PFSK-1 (cell line): ENCODE measurements at regions not wholly inside any gene's neighbourhood (a gene's known extent, or its start where the extent isn't known, plus 50 kb on each side); places are given as distances from the start of the nearest gene placed in this dataset.

Experiments used
- FOXP2 ChIP-seq: optimal IDR thresholded peaks from 2 replicates; pipeline ENCODE3; 2011; ENCODE audit warnings: borderline replicate concordance, control low read depth, inconsistent platforms; ENCODE audit not compliant: insufficient read depth; ENCODE audit errors: extremely low read length, extremely low read depth
- POLR2AphosphoS5 ChIP-seq: IDR thresholded peaks from 2 replicates; pipeline ENCODE4 v1.6.1; 2012; ENCODE audit warnings: low read depth, mild to moderate bottlenecking, control low read depth, low read length, moderate library complexity
- SIN3A ChIP-seq: IDR thresholded peaks from 2 replicates; pipeline ENCODE4 v1.6.1; 2012; ENCODE audit warnings: mild to moderate bottlenecking, low read length, moderate library complexity, borderline replicate concordance; ENCODE audit not compliant: insufficient read depth
- TAF1 ChIP-seq: IDR thresholded peaks from 2 replicates; pipeline ENCODE4 v1.6.1; 2012; ENCODE audit warnings: low read length, control low read depth, borderline replicate concordance; ENCODE audit not compliant: insufficient read depth
- TF ChIP-seq, protein P1 (sequence below), 2 experiments: IDR thresholded peaks; 2 replicates each; pipeline versions ENCODE4 v1.6.1 to v1.8.0; 2011 to 2012; ENCODE audit warnings: low read depth in 2 of 2, low read length in 2 of 2, control low read depth in 1 of 2, inconsistent platforms in 1 of 2, mild to moderate bottlenecking in 1 of 2, moderate library complexity in 1 of 2; ENCODE audit not compliant: insufficient read depth in 1 of 2

DNA sequence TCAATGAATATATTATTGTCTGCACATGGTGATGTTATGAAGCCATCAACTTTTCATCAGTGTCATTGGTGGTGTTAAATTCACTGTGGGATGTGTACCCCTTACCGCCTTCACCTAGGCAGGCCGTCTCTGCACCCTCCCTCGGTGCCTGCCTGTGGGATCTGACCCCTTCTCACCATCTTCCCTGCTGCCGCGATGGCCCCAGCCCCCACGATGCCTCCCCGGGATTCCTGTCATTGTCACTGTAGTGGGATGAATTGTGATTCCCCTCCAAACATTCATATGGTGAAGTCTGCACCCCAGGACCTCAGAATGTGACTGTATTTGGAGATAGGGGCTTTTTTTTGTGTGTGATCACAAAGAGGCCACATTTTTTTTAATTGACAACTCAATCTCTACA is 198.3 kb upstream of the HS6ST1 start:
- TF ChIP-seq POLR2AphosphoS5 (no peak), FOXP2 (no peak), SIN3A (no peak), TAF1 (no peak)
- TF ChIP-seq, protein P1, sequence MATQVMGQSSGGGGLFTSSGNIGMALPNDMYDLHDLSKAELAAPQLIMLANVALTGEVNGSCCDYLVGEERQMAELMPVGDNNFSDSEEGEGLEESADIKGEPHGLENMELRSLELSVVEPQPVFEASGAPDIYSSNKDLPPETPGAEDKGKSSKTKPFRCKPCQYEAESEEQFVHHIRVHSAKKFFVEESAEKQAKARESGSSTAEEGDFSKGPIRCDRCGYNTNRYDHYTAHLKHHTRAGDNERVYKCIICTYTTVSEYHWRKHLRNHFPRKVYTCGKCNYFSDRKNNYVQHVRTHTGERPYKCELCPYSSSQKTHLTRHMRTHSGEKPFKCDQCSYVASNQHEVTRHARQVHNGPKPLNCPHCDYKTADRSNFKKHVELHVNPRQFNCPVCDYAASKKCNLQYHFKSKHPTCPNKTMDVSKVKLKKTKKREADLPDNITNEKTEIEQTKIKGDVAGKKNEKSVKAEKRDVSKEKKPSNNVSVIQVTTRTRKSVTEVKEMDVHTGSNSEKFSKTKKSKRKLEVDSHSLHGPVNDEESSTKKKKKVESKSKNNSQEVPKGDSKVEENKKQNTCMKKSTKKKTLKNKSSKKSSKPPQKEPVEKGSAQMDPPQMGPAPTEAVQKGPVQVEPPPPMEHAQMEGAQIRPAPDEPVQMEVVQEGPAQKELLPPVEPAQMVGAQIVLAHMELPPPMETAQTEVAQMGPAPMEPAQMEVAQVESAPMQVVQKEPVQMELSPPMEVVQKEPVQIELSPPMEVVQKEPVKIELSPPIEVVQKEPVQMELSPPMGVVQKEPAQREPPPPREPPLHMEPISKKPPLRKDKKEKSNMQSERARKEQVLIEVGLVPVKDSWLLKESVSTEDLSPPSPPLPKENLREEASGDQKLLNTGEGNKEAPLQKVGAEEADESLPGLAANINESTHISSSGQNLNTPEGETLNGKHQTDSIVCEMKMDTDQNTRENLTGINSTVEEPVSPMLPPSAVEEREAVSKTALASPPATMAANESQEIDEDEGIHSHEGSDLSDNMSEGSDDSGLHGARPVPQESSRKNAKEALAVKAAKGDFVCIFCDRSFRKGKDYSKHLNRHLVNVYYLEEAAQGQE (IDR thresholded peaks at IDR 0.05; ENCODE audit: insufficient read depth in 1 of 2, low read depth in 2 of 2, low read length in 2 of 2) = no peak

DNA sequence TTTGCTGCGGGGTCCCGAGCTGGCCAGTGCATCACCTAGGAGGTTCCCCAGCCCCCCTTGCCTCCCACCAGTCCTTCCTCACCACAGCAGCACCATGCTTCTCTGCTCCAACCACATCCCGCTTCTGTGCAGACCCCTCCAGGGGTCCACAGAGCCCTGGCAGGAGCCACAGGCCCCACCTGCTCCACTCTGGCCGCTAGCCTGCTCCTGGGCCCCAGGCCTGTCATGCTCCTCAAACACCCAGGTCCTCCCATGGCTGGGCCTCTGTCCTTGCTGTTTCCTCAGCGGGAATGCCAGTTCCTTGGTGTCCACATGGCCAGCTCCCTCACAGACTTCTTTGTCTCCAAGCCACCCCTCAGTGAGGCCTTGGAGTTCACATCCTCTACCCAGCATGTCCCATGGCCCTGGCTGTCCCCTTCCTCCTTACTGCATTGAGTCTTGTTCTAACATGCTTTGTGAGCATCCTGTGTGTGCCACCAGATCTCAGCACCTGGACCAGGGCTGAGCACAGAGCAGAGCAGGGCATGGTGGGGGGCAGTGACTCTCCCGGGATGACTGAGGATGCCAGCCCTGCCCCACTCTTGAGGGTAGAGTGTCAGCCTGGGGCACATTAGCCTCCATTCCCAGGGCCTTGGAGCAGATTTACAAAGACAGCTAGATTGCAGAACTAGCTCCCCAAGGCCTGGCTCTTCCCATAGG is 201.0 kb upstream of the HS6ST1 start:
- TF ChIP-seq FOXP2 = no peak

DNA sequence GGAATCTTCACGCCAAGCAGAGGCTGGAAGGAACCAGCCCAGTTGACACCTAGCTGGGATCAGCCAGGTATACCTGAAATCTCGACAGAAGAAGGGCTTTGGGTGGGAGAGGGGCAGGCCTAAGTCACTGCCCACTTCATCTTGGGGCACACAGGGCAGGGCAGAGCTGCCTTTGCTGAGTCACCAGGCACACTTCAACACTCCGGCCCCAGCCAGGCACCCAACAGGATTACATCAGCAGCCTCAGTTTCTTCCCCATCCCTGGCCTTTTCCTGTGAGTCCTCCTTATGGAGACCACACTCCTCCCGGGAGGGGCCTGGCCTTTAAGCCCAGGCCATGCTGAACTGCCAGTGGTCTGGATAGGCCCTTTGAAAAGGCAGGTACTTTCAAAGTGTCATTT is 201.7 kb upstream of the HS6ST1 start:
- TF ChIP-seq, protein P1 (IDR thresholded peaks at IDR 0.05; ENCODE audit: insufficient read depth in 1 of 2, low read depth in 2 of 2, low read length in 2 of 2) = no peak
- no peak for TF ChIP-seq TAF1
- no peak for TF ChIP-seq POLR2AphosphoS5
- no peak for TF ChIP-seq SIN3A
- TF ChIP-seq FOXP2 = no peak

GRCh38 chr2:128520791-128521190 is 202.1 kb upstream of the HS6ST1 start:
- TF ChIP-seq POLR2AphosphoS5 = no peak
- TF ChIP-seq SIN3A = no peak
- TF ChIP-seq, protein P1 (IDR thresholded peaks at IDR 0.05; ENCODE audit: insufficient read depth in 1 of 2, low read depth in 2 of 2, low read length in 2 of 2) = no peak
- TF ChIP-seq FOXP2 = no peak
- no peak for TF ChIP-seq TAF1

DNA sequence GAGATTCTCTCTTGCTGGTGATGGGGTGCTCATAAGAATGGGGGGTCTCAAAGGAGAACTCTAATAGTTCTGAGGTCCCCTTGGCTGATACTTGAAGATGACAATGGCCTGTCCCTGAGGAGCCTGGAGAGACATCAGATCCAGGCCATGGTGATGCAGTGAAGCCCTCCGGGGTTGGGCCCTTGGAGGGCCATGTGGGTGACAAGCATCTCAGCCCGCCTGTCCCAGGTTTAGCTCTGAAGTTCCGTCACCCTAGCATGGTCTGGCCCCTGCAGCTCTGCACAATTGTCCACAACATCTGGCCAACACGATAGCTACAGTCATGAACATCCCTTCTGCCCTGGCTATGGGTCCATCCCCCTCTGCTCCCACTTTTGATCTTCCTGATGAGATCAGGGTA is 202.8 kb upstream of the HS6ST1 start:
- TF ChIP-seq POLR2AphosphoS5 (no peak), FOXP2 (no peak), SIN3A (no peak), TAF1 (no peak)
- TF ChIP-seq, protein P1 (IDR thresholded peaks at IDR 0.05; ENCODE audit: insufficient read depth in 1 of 2, low read depth in 2 of 2, low read length in 2 of 2) = no peak
